ENCODE measurements at regions not wholly inside any gene's neighbourhood (a gene's known extent, or its start where the extent isn't known, plus 50 kb on each side); places are given as distances from the start of the nearest gene placed in this dataset.

DNA sequence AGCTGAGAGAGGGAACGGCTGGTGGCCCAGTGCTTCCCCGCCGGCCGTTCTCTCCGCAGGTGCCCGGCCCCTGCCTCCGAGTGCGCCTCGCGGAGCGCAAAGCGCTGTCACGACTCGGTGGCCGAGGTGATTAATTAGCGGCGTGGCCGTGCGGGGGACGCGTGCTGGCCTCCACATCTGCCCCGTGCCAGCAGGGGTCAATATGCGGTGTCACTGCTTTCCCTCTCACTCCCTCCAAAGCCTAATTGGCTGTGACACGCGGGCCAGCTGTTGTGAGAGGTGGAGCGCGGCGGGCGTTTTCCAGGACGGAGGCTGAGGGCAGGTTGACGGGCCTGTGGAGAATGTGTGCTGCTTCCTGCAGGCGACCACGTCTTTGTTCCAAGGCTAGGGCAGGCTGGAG lies 239.0 kb downstream of the LMX1A start:
- TF ChIP-seq, protein P1, sequence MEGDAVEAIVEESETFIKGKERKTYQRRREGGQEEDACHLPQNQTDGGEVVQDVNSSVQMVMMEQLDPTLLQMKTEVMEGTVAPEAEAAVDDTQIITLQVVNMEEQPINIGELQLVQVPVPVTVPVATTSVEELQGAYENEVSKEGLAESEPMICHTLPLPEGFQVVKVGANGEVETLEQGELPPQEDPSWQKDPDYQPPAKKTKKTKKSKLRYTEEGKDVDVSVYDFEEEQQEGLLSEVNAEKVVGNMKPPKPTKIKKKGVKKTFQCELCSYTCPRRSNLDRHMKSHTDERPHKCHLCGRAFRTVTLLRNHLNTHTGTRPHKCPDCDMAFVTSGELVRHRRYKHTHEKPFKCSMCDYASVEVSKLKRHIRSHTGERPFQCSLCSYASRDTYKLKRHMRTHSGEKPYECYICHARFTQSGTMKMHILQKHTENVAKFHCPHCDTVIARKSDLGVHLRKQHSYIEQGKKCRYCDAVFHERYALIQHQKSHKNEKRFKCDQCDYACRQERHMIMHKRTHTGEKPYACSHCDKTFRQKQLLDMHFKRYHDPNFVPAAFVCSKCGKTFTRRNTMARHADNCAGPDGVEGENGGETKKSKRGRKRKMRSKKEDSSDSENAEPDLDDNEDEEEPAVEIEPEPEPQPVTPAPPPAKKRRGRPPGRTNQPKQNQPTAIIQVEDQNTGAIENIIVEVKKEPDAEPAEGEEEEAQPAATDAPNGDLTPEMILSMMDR (IDR thresholded peaks at IDR 0.05), result no peak
- no peak for TF ChIP-seq CHD2 (IDR thresholded peaks at IDR 0.05; ENCODE audit: low read length, partially characterized antibody)
- TF ChIP-seq RFX5 (IDR thresholded peaks at IDR 0.05), result no peak
- TF ChIP-seq CBX8 (IDR thresholded peaks at IDR 0.05), result no peak
- no peak for TF ChIP-seq SREBF2 (IDR thresholded peaks at IDR 0.05)
